ENCODE measurements at regions not wholly inside any gene's neighbourhood (a gene's known extent, or its start where the extent isn't known, plus 50 kb on each side); places are given as distances from the start of the nearest gene placed in this dataset.

DNA sequence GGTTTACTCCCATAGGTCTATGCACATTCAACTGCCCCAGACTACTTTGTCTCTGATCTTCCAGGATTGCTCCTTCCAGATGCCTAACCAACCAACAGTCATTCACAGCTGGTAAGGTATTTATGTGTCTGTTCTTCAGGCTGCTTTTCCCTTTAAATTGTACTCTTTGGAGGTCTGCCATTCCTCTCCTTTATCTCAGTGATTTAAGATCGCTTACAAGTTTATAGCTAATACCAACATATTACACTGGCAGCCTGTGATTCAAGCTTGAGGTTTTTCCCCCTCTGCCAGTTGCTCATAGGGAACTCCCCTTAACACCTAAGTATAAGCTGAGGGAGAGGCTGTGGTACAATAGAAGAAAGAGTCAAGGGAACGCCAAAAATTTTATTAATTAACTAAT, 711.7 kb upstream of the EDIL3 start:
- no peak for TF ChIP-seq POLR2AphosphoS5 (IDR thresholded peaks at IDR 0.05; ENCODE audit: borderline replicate concordance, low read depth, low read length)
- TF ChIP-seq EZH2 (IDR thresholded peaks at IDR 0.05) = no peak
